ENCODE measurements at regions not wholly inside any gene's neighbourhood (a gene's known extent, or its start where the extent isn't known, plus 50 kb on each side); places are given as distances from the start of the nearest gene placed in this dataset.

DNA sequence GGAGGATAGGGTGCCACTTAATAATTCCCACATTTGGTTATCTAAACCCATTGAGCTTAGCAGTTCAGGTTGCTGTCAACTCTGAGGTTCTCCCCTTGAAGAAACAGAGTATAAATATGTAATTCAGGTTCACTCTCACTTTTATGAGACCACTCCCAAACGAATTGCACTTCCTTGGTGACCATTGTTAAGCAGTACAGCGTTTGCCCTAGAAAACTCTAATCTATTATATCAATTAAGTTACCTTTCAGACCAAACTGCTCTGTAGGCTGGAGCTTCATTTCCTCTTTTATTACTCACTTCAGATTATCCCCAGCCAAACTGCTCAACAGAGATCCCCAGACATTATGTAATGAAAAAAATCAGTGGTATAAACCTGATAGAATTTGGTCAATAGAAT is 1317.0 kb upstream of the ACO1 start:
- Histone ChIP-seq H3K27me3 (no peaks in the 10 kb centered on the region), H3K4me1 (no peaks in the 10 kb centered on the region), H3K4me3 (no peak overlapping the region), H3K27ac (no peak overlapping the region), H3K36me3 (no peaks in the 10 kb centered on the region), H3K9me3 (peaks cover 0 to under 1% (median 0%) of the 10 kb centered on the region in 12 donors)
- ATAC-seq (no peak), DNase-seq (no peak)
- intact Hi-C loops (cut with DNase I): no loop called here
- WGBS, 4 donors: 36 to 48% (median 42%) methylated on average over 2 of the region's 2 CpGs
- TF ChIP-seq CTCF (IDR thresholded peaks at IDR 0.05): no peak
- TF ChIP-seq POLR2A (IDR thresholded peaks at IDR 0.05): no peak

GRCh38 chr9:31071606-31072286 is 1312.7 kb upstream of the ACO1 start:
- intact Hi-C loops (cut with DNase I): no loop called here
- H3K36me3 ChIP-seq: no peaks in the 10 kb centered on the region
- no peaks in the 10 kb centered on the region for H3K9me3 ChIP-seq
- no peaks in the 10 kb centered on the region for H3K27me3 ChIP-seq
- TF ChIP-seq POLR2A (IDR thresholded peaks at IDR 0.05) (no peak), CTCF (IDR thresholded peaks at IDR 0.05) (no peak)
- DNase-seq (no peak), ATAC-seq (no peak)
- 87 to 93% (median 87%) methylated on average over 5 to 23 of the region's 23 CpGs for WGBS, 4 donors
- no peaks in the 10 kb centered on the region for H3K4me1 ChIP-seq
- no peak overlapping the region for H3K27ac ChIP-seq
- H3K4me3 ChIP-seq: no peak overlapping the region

DNA sequence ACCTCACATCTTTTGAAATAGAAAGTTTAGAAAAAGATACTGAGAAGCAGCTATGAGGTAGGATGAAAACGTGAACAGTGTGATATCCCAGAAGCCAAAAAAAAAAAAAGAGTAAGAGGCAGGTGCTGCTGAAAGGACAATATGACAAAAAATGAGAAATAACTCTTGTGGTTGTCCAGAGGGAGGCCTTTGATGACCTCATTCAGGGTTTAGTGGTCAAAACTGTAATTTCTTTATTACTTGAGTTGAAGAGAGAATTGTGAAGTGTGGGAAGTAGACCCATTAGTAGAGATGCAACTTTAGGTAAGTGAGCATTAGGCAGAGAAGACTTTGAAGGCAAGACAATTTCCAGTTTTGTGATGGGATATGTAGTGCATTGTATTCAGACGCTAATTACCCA is 1306.3 kb upstream of the ACO1 start:
- no peak for DNase-seq
- no peak for ATAC-seq
- Histone ChIP-seq H3K27me3 (no peaks in the 10 kb centered on the region), H3K4me3 (no peak overlapping the region), H3K9me3 (no peaks in the 10 kb centered on the region), H3K4me1 (no peaks in the 10 kb centered on the region), H3K27ac (no peak overlapping the region), H3K36me3 (no peaks in the 10 kb centered on the region)
- intact Hi-C loops (cut with DNase I): no loop called here
- WGBS, 4 donors: 62 to 72% (median 63%) methylated on average over 2 of the region's 2 CpGs
- TF ChIP-seq CTCF (IDR thresholded peaks at IDR 0.05) (no peak), POLR2A (IDR thresholded peaks at IDR 0.05) (no peak)

DNA sequence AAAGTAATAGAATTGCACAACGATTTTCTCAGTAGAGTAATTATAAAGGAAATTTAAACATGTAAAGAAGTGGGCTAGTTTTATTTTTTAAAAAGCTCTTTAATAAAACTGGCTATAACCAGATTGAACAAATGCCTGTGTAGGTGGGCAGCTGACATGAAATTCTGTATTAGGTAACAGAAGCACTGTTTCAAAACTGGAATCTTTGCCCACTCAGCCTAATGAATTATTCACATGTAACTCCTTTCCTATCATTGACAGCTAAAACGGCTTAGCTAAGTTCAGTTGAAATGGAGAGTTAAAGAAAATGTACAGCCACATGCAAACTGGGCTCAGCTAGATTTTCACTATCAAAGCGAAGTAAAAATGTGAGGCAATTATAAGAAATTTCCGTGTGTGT is 1300.1 kb upstream of the ACO1 start:
- Histone ChIP-seq H3K36me3 (no peaks in the 10 kb centered on the region), H3K27ac (no peak overlapping the region), H3K27me3 (no peaks in the 10 kb centered on the region), H3K4me3 (no peak overlapping the region), H3K9me3 (no peaks in the 10 kb centered on the region), H3K4me1 (no peaks in the 10 kb centered on the region)
- intact Hi-C loops (cut with DNase I): no loop called here
- DNase-seq (no peak), ATAC-seq (no peak)
- WGBS, 4 donors: 51 to 67% (median 58%) methylated on average over 4 of the region's 4 CpGs
- no peak for TF ChIP-seq CTCF (IDR thresholded peaks at IDR 0.05)
- no peak for TF ChIP-seq POLR2A (IDR thresholded peaks at IDR 0.05)
